HCT116 (cell line): ENCODE measurements at regions not wholly inside any gene's neighbourhood (a gene's known extent, or its start where the extent isn't known, plus 50 kb on each side); places are given as distances from the start of the nearest gene placed in this dataset.
"Not testable (repeated sequence)": the region's sequence is repeated elsewhere in the genome, so short reads cannot be mapped to it uniquely, and the experiment has no call there.

Experiments
- ELF1 ChIP-seq: IDR thresholded peaks from 2 replicates; pipeline ENCODE4 v1.6.1; 2012; ENCODE audit warnings: low read depth, borderline replicate concordance
- EZH2 ChIP-seq: fragments of 200-600 bp; sonication (generic); IDR thresholded peaks from 2 replicates; pipeline ENCODE4 v1.6.1; 2017; ENCODE audit warnings: antibody characterized with exemption, mixed run types
- EZH2phosphoT487 ChIP-seq: fragments of 200-600 bp; IDR thresholded peaks from 2 replicates; pipeline ENCODE4 v1.6.1; 2018; ENCODE audit warnings: antibody characterized with exemption, borderline replicate concordance
- JUND ChIP-seq: IDR thresholded peaks from 2 replicates; pipeline ENCODE4 v1.6.1; 2012
- POLR2A ChIP-seq: IDR thresholded peaks from 2 replicates; pipeline ENCODE4 v1.7.0; 2011; ENCODE audit warnings: borderline replicate concordance; ENCODE audit not compliant: insufficient read depth, insufficient read length; ENCODE audit errors: extremely low read depth
- POLR2AphosphoS5 ChIP-seq: IDR thresholded peaks from 2 replicates; pipeline ENCODE4 v1.6.1; 2011; ENCODE audit warnings: mild to moderate bottlenecking, low read depth, low read length, moderate library complexity
- TCF7L2 ChIP-seq: IDR thresholded peaks from 2 replicates; pipeline ENCODE4 v1.7.0; 2011; ENCODE audit warnings: borderline replicate concordance, inconsistent platforms; ENCODE audit not compliant: insufficient read depth, insufficient read length; ENCODE audit errors: extremely low read depth
- ZNF274 ChIP-seq: fragments of 200-500 bp; sonication (Bioruptor generic); IDR thresholded peaks from 2 replicates; pipeline ENCODE4 v1.6.1; 2014; ENCODE audit warnings: mild to moderate bottlenecking, low read depth, low read length, inconsistent platforms
- TF ChIP-seq, protein P1 (sequence below), 3 experiments: fragments of 200-600 bp in 1 of 3; sonication (generic) in 1 of 3; IDR thresholded peaks in 2 of 3; conservative IDR thresholded peaks in 1 of 3; 2 replicates each; pipeline ENCODE4 v1.5.1; 2012 to 2017; ENCODE audit warnings: low read depth in 2 of 3, low read length in 2 of 3, antibody characterized with exemption in 1 of 3, borderline replicate concordance in 1 of 3, control low read depth in 1 of 3, mild to moderate bottlenecking in 1 of 3, mixed read lengths in 1 of 3, mixed run types in 1 of 3, moderate library complexity in 1 of 3; ENCODE audit not compliant: insufficient read depth in 1 of 3
- TF ChIP-seq, protein P2 (sequence below): IDR thresholded peaks from 2 replicates; pipeline ENCODE4 v1.6.1; 2012

DNA sequence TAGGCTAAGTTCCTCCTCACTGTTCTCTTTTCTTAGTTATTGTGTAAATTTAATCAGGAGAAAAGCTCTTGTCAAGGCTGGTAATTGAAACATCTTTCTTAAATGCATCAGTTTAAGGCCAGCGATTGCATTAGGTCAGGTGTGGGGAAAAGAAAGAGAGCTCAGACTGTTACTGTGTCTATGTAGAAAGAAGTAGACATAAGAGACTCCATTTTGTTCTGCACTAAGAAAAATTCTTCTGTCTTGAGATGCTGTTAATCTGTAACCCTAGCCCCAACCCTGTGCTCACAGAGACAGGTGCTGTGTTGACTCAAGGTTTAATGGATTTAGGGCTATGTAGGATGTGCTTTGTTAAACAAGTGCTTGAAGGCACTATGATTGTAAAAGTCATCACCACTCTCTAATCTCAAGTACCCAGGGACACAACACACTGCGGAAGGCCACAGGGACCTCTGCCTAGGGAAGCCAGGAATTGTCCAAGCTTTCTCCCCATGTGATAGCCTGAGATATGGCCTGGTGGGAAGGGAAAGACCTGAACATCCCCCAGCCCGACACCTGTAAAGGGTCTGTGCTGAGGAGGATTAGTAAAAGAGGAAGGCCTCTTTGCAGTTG, 364.1 kb downstream of the ZNF248 start:
- not testable (repeated sequence) for TF ChIP-seq POLR2A, EZH2, POLR2AphosphoS5, EZH2phosphoT487, ZNF274, JUND, TCF7L2, ELF1
- TF ChIP-seq, protein P1, sequence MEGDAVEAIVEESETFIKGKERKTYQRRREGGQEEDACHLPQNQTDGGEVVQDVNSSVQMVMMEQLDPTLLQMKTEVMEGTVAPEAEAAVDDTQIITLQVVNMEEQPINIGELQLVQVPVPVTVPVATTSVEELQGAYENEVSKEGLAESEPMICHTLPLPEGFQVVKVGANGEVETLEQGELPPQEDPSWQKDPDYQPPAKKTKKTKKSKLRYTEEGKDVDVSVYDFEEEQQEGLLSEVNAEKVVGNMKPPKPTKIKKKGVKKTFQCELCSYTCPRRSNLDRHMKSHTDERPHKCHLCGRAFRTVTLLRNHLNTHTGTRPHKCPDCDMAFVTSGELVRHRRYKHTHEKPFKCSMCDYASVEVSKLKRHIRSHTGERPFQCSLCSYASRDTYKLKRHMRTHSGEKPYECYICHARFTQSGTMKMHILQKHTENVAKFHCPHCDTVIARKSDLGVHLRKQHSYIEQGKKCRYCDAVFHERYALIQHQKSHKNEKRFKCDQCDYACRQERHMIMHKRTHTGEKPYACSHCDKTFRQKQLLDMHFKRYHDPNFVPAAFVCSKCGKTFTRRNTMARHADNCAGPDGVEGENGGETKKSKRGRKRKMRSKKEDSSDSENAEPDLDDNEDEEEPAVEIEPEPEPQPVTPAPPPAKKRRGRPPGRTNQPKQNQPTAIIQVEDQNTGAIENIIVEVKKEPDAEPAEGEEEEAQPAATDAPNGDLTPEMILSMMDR (IDR thresholded peaks at IDR 0.05 in 2 of 3, conservative IDR thresholded peaks at IDR 0.05 in 1 of 3; ENCODE audit: borderline replicate concordance in 1 of 3, insufficient read depth in 1 of 3, low read depth in 2 of 3, low read length in 2 of 3): not testable (repeated sequence)
- TF ChIP-seq, protein P2, sequence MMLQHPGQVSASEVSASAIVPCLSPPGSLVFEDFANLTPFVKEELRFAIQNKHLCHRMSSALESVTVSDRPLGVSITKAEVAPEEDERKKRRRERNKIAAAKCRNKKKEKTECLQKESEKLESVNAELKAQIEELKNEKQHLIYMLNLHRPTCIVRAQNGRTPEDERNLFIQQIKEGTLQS: not testable (repeated sequence)
